ENCODE measurements at regions not wholly inside any gene's neighbourhood (a gene's known extent, or its start where the extent isn't known, plus 50 kb on each side); places are given as distances from the start of the nearest gene placed in this dataset.

- Histone ChIP-seq H3K23ac (ENCODE audit: low read depth, low read length) (no peak overlapping the region), H3K27ac (ENCODE audit: insufficient read depth, low read length) (no peak overlapping the region), H2AK5ac (ENCODE audit: low read depth, low read length) (no peak overlapping the region), H2BK20ac (ENCODE audit: low read depth, low read length) (no peak overlapping the region), H3K14ac (replicated peaks; ENCODE audit: low read depth, low read length) (no peak overlapping the region), H2BK15ac (ENCODE audit: low read depth, low read length) (no peak overlapping the region), H4K8ac (ENCODE audit: low read depth in 2 of 2, low read length in 2 of 2) (no peak overlapping the region), H3K27me3 (ENCODE audit: control insufficient read depth, insufficient read depth, low read length) (no peaks in the 10 kb centered on the region), H3K4me1 (ENCODE audit: control insufficient read depth, insufficient read depth, low read length) (no peaks in the 10 kb centered on the region), H2AK9ac (replicated peaks; ENCODE audit: low read depth, low read length, poor library complexity) (no peak overlapping the region), H3K56ac (ENCODE audit: extremely low read depth, insufficient read depth, low read length) (no peak overlapping the region), H3K9ac (ENCODE audit: low read depth, low read length) (no peak overlapping the region), H2BK120ac (ENCODE audit: low read depth, low read length) (no peak overlapping the region), H4K91ac (ENCODE audit: insufficient read depth, low read depth, low read length) (no peak overlapping the region), H3K79me1 (ENCODE audit: low read depth in 1 of 2, low read length in 2 of 2) (no peaks in the 10 kb centered on the region), H4K5ac (ENCODE audit: low read depth, low read length) (no peak overlapping the region), H3K4me2 (ENCODE audit: low read depth, low read length) (no peak overlapping the region), H3K9me1 (ENCODE audit: insufficient read depth, low read length) (no peaks in the 10 kb centered on the region), H3K36me3 (ENCODE audit: control insufficient read depth, insufficient read depth, low read length) (no peaks in the 10 kb centered on the region), H4K20me1 (ENCODE audit: insufficient read depth, low read length) (no peaks in the 10 kb centered on the region), H3K4me3 (ENCODE audit: insufficient read depth, low read depth, low read length) (no peak overlapping the region), H3K4ac (ENCODE audit: low read depth, low read length) (no peak overlapping the region), H2BK5ac (ENCODE audit: low read depth, low read length, poor library complexity, severe bottlenecking) (no peak overlapping the region), H3K18ac (ENCODE audit: low read depth, low read length) (no peak overlapping the region), H3K9me3 (ENCODE audit: control insufficient read depth, insufficient read depth, low read length) (no peaks in the 10 kb centered on the region), H2AFZ (replicated peaks; ENCODE audit: low read length, poor library complexity) (no peak overlapping the region)
- no peak for DNase-seq
- BruUV-seq (replicated peaks): no TSS peak
- no CpG with 5 or more reads among the region's 1 CpG for WGBS, 2 experiments (ENCODE audit: extremely low coverage in 2 of 2, insufficient read length in 1 of 2)
- TF ChIP-seq CEBPB (IDR thresholded peaks at IDR 0.05; ENCODE audit: low read depth, low read length) (no peak), NFE2L2 (IDR thresholded peaks at IDR 0.05; ENCODE audit: low read depth, low read length) (no peak), POLR2A (IDR thresholded peaks at IDR 0.05; ENCODE audit: low read depth, low read length) (no peak), RAD21 (IDR thresholded peaks at IDR 0.05; ENCODE audit: low read length) (no peak), RCOR1 (IDR thresholded peaks at IDR 0.05; ENCODE audit: insufficient replicate concordance, low read length) (no peak), ELK1 (IDR thresholded peaks at IDR 0.05; ENCODE audit: borderline replicate concordance, low read depth, low read length) (no peak), CHD1 (IDR thresholded peaks at IDR 0.05; ENCODE audit: low read depth, low read length) (no peak), BHLHE40 (IDR thresholded peaks at IDR 0.05; ENCODE audit: low read depth, low read length) (no peak), FOS (IDR thresholded peaks at IDR 0.05; ENCODE audit: low read depth, low read length) (no peak), CTCF (conservative IDR thresholded peaks at IDR 0.05; ENCODE audit: low read depth, low read length) (no peak)
- no peak for ATAC-seq (ENCODE audit: low read depth)
- in situ Hi-C loops (cut with MboI; ENCODE audit: low sequenced_read_pairs) (no loop called here), intact Hi-C loops (cut with micrococcal nuclease) (no loop called here), dilution Hi-C loops (cut with HindIII; ENCODE audit: low sequenced_read_pairs, unreplicated experiment) (no loop called here)
- ChIA-PET CTCF (no interaction called here), POLR2A (ENCODE audit: unreplicated experiment) (no interaction called here)
Measured at GRCh38 chr14:42488965-42489364, 882.3 kb downstream of the LRFN5 start.
